DMS53 treated with DMSO at 0.1 percent for 48 hours (cell line): ENCODE measurements at regions not wholly inside any gene's neighbourhood (a gene's known extent, or its start where the extent isn't known, plus 50 kb on each side); places are given as distances from the start of the nearest gene placed in this dataset.

Source experiments
- DNase-seq: peaks from one replicate; lab custom pipeline; 2025; ENCODE audit not compliant: unreplicated experiment; lab: John Stamatoyannopoulos, UW

DNA sequence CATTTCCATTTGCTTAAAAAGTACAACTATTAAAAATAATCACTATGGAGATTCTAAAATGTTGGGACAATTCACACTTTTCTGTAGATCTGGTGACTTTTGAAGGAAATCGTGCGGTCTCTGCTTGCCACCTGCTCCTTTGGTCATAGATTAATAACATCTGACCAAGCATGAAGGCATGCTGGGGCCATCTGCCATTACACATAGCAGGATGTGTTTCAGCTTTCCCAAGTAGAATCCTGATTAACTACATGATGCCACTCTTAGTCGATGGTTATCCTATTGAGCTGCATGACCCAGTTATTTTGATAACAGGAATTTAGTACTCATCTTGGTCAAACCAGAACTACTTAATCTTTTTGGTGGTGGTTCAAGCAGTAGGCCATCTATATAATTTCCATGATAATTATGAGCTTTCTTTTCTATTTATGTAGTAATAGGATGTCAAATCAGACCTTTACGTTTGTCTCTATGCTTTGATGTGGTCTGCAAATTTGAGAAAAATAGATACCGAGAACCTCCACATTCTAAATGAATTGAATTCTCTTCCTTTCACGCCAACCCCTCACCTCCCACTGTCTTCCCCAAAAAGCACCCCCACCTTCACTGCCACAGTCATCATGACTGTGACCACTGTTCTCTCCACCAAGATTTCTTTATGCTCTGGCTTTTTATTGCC, 158.1 kb downstream of the DIPK2A start:
- DNase-seq = no peak

DNA sequence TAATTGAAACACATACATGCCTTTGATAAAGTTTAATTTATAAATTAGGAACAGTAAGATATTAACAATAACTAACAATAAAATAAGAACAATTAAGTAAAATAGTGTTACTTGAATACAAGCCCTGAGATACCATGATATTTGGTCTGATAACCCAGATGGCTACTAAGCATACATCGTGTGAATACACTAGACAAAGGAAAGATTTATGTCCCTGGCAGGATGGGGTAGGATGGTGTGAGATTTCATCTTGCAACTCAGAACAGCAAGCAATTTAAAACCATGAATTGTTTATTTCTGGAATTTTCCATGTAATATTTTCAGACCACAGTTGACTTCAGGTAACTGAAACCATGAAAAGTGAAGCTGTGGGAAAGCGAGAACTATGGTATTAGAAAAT, 169.5 kb downstream of the DIPK2A start:
- no peak for DNase-seq

DNA sequence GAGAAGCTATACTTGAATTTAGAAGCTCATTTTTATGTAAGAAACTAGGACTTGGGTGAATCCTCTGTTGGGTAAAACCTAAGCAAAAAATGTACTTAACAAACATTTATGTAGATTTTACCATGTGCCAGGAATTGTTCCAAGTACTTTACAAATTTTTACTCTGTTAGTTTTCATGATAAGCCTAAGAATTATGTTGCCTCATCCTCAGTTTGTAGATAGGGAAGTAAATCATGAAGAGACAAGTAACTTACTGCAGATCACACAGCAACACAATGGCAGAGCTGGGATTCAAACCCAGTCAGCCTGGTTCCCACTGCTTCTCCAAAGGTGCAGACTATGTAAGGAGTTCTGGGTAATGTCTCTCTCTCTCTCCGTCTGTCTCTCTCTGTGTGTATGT, 169.9 kb downstream of the DIPK2A start:
- no peak for DNase-seq

DNA sequence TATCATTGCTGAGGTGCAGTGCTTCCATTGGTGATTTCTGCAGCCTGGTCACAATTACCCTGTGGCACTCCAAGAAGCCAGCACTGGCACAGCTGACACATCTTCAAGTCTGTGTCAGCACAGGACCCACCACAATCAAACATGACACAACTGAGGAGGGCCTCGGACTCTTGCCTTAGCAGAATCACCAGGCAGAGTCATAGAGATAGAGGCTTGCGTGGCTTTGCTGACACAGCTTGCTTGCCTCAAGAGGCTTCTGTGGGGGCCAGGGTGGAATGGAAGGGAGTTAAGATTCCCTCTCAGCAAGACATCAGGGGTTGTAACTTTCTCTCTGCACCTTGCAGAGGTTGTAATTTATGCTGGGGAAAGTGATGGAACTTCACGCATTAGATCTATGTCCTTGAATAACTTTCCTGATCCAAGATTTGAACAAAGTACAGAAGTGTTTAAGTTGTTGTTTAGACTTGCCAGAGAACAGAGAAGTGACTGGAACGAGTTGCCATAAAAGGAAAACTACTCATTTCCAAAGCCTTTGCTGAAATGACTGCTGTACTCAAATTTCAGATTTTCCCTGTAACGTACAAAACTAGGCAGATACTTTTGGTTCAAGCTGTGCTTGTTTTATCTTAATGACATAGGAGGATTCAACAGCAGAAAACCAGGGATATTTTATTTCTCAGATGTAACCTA, 170.7 kb downstream of the DIPK2A start:
- no peak for DNase-seq

DNA sequence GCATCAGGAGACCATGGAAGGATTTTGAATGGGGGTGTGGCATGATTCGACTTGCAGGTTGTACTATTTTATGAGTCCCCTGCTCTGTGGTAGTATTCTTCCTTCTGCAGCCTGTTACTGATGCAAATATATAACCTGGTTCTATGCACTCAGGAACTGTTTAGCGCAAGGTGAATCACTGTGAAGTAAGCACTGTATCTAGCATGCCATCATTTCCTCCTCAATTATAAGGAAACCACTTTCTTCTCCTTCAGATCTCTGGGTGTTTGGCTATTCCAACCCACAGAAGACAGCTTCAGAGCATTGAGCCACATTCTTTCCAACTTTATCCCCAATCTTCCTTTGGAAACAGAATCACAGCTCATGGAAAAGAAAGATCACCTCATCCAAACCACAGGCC, 176.7 kb downstream of the DIPK2A start:
- no peak for DNase-seq

DNA sequence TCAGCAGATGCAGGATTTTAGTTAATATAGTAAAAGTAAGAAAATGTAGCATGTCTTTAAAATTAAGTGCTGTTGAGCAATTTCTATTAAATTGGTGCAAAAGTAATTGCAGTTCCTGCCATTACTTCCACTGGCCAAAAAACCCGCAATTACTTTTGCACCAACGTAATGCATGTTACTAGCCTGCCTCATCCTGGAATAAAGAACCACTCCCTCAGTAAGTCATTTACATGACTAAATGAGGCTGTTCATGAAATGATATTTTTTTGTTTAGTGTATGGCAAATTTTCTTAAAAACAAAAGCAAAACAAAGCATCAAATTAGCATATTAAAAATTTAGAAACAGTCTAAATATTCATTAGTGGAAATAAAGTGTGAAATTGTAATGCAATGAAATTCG, 180.4 kb downstream of the DIPK2A start:
- DNase-seq = no peak

DNA sequence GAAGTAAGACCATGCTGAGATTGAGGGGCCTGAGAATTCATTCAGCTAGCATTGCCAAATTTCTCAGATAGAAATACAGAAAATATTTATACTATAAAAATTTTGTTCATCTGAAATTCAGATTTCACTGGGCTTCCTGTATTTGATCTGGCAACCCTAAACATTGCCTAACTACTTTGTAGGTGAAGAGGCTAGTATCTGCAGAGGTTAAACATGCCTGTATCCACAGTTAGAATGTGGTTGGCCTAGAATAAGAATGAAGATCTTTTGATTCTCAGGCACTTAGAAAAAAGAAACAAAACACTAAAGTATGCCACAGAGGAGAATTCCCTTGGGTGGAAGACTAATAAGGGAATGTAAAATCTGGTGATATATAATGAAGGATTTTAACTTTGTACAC, 189.0 kb downstream of the DIPK2A start:
- no peak for DNase-seq

DNA sequence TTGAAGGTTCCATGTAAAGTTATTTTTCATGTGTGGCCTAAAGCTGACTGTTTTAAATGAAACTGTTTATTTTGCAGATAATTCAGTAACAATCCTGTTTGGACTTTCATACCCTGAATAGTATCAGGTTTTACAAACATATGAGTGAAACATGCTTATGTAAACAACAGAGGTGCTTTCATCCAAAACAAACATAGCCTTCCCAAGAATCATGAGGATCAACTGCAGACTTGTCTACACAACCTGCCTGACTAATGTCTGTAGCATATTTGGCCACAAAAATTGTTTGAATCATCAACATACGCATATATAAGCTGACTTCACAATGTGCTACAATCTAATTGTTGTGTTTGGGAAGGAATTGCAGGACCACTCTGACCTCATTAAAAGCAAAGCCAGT, 190.4 kb downstream of the DIPK2A start:
- peak; percentile 85 for DNase-seq

DNA sequence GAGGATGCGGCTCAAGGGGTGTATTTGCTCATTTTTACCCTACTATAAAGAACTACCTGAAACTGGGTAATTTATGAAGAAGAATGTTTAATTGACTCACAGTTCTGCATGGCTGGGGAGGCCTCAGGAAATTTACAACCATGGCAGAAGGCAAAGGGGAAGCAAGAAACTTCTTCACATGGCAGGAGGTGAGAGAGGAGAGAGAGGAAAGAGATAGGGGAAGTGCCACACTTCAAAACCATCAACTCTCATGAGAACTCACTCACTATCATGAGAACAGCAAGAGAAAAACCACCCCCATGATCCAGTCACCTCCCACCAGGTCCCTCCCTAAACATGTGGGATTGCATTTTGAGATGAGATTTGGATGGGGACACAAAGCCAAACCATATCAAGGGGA, 192.7 kb downstream of the DIPK2A start:
- DNase-seq = no peak

DNA sequence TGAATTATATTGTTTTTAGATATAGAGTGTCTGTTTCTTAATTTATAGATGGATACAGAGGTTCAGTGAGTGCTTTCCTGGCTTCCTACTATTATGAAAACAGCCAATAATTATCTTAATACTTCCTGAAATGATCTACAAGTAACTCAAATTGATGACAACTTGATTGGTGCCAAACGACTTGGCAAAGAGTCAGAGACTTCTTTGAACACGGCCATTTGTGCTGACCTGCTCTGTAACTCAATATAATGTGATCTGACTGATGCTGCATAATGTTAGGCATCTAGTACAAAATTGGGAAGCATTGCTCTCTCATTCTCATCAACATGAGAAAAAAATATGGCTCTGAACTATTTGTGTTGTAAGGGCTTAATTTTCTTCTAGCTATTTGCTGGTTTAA, 193.9 kb downstream of the DIPK2A start:
- DNase-seq = no peak

DNA sequence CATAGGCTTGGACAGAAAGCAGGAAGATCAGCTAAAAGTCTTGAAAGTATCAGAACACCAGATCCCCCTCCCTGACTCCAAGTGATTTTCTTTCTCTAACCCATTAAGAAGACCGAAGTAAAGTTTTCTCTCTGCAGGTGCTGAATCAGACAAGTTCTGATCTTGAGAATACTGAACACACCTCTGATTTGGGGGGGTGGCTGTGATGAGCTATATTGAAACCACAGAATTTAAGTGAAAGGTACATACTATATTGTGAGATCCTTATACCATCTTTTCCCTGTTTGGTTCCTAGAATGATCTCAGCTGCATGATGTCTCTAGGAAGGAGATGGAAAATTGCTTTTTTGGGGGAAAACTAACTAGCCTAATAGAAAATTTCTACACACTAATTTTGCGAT, 196.0 kb downstream of the DIPK2A start:
- DNase-seq = no peak

DNA sequence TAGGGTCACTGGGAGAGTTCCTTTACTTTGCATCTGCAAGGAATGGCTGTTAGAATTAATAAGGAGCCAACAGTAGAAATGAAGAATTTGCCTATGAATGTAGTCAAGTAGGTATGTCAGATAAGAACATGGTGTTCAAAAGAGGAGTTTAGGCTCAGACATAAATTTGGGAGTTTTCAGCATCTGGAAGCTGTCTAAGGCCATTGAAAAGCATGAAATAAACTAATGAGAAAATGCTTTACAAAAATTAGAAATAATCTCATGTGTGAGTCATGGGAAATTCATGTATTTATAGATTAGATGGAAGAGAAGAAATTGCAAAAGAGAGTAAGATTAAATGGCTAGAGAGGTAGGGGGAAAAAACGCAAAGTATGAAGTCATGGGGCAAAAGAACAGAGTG, 201.9 kb downstream of the DIPK2A start:
- no peak for DNase-seq

DNA sequence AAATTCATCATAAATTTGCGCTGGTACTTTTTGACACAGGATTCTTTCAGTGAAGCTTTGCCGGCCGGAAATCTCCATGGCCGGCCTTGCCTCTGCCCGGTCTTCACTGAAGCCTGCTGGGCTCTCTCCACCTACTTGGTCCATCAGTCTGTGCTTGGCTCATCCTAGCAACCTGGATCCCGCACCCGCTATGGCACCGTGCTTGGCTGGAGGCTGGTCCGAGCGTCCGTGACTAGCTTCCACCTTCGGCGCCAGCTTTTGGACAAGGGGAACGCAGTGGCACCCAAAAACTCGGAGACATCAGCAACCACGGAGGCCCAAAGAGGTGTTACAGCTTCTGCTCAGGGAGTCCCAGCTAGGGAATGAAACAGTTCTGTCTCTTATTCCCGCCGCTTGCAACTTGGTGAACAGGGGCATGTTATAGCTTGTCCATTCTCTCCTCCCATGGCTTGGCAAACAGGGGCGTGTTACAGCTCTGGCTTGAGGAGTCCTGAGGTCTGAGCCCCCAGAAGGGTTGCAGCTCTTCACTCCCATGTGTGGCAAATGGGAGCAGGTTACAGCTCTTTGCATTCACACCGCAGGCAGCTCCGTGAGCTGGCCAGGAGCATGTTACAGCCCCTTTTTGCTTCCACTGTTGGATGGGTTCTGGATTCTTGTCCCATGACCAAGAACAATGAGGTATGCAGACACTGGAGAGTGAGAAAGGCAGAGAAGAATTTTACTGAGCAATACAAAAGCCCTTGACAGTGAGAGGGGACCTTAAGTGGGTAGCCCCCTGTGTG, 204.2 kb downstream of the DIPK2A start:
- DNase-seq = no peak

DNA sequence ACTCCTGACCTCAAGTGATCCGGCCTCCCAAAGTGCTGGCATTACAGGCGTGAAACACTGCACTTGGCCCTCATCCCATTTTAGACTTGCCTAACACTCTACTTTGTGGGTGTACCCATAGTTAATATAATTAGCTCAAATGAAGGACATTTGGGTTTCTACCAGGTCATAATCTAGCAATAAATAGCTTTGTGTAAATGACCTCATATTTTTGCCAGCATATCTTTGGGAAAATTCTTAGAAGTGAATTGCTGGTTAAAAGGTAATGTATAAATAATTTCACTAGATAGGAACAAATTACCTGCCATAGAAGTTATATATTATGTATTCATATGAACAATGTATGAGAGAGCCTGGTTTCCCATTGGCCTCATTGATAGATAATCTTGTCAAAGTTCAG, 206.0 kb downstream of the DIPK2A start:
- DNase-seq = no peak

DNA sequence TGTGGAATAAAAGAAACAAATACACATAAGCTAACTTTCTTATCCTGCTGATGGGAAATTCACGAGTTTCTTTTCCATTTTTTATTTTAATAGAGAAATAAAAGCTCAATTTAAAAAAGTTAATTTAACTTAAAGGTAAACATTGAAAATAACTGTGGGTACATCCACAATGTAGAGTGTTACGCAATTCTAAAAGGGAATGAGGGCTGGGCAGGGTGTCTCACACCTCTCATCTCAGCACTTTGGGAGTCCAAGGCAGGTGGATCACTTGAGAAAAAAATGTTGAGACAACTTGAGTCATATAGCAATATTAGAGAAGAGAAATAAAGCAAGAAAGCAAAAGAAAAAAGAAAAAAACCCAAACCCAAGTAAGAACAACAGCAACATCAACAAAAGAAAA, 207.0 kb downstream of the DIPK2A start:
- no peak for DNase-seq

DNA sequence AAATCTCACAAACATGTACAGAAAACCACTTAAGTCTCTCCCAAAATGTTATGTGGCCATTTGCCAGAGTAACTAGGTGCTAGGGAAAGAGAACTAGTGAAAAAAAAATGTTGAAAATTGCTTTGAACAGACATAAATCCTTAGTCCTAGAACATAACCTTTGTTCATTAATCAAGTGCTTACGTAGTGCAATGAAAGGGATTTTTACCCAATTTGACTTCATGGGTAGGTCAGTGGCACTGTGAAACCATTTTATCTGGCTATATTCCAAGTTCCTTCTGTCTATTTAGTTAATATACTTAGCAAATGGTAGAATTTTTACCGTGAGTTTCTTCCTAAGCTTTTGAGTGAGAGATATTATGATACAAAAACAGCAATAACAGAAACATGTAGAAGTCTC, 209.4 kb downstream of the DIPK2A start:
- DNase-seq = no peak

DNA sequence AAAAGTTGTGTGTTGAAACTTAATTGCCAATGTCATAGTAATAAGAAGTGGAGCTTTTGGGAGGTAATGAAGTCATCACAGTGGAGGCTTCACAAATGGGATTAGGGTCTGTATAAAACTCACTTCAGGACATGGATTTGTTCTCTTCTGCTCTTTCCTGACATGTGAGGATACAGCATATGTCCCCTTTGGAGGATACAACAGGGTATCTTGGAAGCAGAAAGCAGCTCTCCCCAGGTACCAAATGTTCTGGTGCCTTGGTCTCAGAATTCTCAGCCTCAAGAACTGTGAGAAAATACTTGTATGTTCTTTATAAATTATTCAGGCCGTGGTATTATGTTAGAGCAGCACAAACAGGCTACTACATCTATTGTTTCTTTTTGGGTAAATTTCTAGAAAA, 210.9 kb downstream of the DIPK2A start:
- DNase-seq = no peak

DNA sequence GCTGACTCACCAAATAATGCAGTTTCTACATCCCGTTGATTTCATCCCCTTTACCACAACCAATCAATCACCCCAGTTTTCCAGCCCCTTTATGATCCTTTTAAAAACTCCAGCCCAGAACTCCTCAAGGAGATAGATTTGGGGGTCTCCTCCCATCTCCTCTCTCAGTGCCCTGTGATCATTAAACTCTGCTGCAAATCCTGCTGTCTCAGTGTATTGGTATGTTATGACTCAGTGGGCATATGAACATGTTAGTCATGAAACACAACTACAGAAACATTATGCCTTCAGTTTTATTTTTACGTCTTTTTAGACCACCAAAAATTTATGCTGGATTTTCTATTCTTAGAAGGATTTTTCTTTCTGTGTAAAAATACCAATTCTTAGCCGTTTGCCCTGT, 213.7 kb downstream of the DIPK2A start:
- no peak for DNase-seq

DNA sequence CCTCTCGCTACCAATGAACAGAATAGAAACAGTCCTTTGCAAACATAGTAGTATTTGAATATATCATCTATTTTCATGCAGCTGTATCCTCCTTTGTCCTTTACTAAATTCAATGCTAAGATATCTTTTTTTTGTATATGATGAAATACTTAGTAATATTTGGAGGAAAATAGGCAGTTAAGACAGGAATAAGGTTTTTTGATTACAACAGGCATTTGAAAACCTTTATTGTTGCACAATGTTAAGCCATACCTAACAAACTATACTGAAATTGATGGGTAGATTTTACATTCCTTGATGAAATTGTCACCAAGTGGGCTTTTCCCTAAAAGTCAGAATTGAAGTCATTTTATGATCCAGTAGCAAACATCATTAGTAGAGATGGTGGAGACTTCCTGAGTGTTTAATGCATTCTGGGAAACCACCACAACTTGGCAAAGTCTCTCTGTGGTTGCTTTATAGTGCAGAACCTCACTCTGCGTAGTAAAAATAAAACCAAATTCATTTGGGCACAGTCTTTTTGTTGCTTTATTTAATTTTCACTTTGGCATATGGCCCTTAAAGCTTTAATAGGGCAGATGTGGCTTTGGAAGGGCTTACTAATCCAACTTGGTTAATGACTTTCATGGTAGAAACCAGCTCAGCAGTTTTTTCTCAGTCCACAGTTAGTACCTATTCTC, 216.0 kb downstream of the DIPK2A start:
- DNase-seq = no peak

DNA sequence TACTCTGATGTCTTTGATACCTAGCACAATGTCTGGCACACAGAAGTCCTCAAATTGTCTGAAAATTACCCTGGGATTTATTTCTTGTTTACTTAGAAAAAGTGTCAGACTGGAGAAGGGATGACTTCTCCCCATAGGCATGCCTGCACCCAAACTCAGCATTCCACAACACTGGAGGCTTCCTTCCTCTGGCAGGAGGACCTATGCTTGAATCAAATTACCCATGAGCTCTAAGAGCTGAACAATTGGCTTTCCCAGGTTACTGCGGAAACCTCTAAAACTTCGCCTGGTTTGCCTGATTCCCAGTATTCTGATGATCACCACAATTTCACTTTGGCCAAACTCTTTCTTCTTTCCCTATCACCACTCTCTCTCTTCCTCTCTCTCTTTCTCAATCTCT, 217.4 kb downstream of the DIPK2A start:
- DNase-seq = no peak

DNA sequence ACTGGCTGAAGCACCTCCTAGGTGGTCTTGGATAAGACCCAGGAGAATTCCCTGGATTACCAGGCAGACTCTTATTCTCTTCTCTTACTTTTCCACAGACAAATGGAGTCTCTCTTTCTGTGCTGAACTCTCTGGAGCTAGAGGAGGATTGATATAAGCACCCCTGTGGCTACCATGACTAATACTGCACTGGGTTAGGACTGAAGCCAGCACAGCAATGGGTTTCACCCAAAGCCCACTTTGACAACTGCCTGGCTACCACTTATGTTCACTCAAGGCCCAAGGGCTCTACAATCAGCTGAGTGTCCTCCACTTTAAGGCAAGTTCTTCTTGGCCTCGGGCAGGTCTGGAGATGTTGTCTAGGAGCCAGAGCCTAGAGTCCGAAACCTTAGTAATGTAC, 225.5 kb downstream of the DIPK2A start:
- DNase-seq = no peak

DNA sequence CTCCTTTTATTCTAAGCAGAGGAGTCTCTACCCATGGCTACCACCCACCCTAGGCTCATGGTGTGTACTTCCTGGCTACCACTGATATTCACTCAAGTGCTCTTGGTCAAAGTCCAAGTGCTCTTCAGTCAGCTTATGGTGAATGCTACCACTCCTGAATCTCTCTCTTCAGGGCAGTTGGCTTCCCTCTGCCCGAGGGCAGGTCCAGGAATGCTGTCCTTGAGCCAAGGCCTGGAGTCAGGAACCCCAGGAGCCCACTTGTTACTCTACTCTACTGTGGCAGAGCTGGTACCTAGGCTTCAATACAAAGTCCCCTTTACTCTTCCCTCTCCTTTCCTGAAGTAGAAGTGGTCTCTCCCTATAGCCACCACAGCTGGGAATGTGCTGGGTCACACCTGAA, 226.0 kb downstream of the DIPK2A start:
- DNase-seq = peak; percentile 76
